Cardiac fibroblast (primary cell): ENCODE measurements at regions not wholly inside any gene's neighbourhood (a gene's known extent, or its start where the extent isn't known, plus 50 kb on each side); places are given as distances from the start of the nearest gene placed in this dataset.
A peak's percentile ranks its signal among the peaks of the same experiment; 100 is the strongest.
"Not testable (repeated sequence)": the region's sequence is repeated elsewhere in the genome, so short reads cannot be mapped to it uniquely, and the experiment has no call there.

Source experiments
- DNase-seq, 2 donors: peaks; one replicate each; pipeline versions ENCODE4 v3.0.0 to v3.0.0-alpha.2; 2010; ENCODE audit warnings: low read depth in 2 of 2
- H3K4me3 ChIP-seq, 2 donors: replicated peaks in 1 of 2; 1 replicate in 1 of 2; 2 replicates in 1 of 2; pipeline ENCODE4 v1.5.1; 2011; ENCODE audit warnings: low read depth in 2 of 2, low read length in 2 of 2, mild to moderate bottlenecking in 2 of 2, moderate library complexity in 1 of 2
- TF ChIP-seq, protein P1 (sequence below): IDR thresholded peaks from one replicate; pipeline ENCODE4 v1.5.1; 2011; ENCODE audit warnings: low read depth, mild to moderate bottlenecking, low read length, inconsistent platforms

GRCh38 chr20:53808733-53809132, 215.1 kb upstream of the ZNF217 start:
- DNase-seq: no peak
- no peak overlapping the region for H3K4me3 ChIP-seq
- TF ChIP-seq, protein P1, sequence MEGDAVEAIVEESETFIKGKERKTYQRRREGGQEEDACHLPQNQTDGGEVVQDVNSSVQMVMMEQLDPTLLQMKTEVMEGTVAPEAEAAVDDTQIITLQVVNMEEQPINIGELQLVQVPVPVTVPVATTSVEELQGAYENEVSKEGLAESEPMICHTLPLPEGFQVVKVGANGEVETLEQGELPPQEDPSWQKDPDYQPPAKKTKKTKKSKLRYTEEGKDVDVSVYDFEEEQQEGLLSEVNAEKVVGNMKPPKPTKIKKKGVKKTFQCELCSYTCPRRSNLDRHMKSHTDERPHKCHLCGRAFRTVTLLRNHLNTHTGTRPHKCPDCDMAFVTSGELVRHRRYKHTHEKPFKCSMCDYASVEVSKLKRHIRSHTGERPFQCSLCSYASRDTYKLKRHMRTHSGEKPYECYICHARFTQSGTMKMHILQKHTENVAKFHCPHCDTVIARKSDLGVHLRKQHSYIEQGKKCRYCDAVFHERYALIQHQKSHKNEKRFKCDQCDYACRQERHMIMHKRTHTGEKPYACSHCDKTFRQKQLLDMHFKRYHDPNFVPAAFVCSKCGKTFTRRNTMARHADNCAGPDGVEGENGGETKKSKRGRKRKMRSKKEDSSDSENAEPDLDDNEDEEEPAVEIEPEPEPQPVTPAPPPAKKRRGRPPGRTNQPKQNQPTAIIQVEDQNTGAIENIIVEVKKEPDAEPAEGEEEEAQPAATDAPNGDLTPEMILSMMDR: no peak

DNA sequence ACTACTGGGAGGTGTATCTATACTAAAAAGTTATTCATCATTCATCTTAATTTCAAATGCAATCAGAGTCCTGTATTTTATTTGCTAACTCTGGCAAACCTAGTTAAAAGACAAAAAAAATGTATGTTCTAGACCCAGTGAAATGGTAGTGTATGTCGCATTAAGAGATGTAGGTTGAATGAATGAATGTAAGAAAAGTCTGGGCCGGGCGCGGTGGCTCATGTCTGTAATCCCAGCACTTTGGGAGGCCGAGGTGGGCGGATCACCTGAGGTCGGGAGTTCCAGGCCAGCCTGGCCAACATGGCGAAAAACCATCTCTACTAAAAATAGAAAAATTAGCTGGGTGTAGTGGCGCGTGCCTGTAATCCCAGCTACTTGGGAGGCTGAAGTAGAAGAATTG, 214.7 kb upstream of the ZNF217 start:
- DNase-seq, H3K4me3 ChIP-seq: not testable (repeated sequence)

- TF ChIP-seq, protein P1: no peak
- no peak overlapping the region for H3K4me3 ChIP-seq
- no peak for DNase-seq
Observed at GRCh38 chr20:53806683-53807401, 213.2 kb upstream of the ZNF217 start.

DNA sequence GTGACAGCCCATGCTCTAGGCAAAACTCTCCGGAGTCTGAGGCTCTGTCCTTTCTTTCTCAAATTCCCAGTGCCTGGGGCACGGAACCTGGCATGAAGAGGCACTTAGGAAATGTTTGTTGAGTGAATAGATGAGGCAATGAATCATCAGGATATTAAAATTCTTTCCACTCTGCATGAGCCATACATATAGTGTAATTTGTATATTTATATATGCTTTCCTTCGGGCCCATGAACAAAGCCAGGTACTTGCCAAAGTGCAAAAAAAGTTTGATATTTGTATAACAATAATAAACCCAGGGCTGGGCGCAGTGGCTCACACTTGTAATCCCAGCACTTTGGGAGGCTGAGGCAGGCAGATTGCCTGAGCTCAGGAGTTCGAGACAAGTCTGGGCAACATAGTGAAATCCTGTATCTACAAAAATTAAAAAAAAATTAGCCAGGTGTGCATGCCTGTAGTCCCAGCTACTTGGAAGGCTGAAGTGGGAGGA, 212.3 kb upstream of the ZNF217 start:
- DNase-seq: peak; percentile 45 to 75
- TF ChIP-seq, protein P1: no peak
- H3K4me3 ChIP-seq: no peak overlapping the region

DNA sequence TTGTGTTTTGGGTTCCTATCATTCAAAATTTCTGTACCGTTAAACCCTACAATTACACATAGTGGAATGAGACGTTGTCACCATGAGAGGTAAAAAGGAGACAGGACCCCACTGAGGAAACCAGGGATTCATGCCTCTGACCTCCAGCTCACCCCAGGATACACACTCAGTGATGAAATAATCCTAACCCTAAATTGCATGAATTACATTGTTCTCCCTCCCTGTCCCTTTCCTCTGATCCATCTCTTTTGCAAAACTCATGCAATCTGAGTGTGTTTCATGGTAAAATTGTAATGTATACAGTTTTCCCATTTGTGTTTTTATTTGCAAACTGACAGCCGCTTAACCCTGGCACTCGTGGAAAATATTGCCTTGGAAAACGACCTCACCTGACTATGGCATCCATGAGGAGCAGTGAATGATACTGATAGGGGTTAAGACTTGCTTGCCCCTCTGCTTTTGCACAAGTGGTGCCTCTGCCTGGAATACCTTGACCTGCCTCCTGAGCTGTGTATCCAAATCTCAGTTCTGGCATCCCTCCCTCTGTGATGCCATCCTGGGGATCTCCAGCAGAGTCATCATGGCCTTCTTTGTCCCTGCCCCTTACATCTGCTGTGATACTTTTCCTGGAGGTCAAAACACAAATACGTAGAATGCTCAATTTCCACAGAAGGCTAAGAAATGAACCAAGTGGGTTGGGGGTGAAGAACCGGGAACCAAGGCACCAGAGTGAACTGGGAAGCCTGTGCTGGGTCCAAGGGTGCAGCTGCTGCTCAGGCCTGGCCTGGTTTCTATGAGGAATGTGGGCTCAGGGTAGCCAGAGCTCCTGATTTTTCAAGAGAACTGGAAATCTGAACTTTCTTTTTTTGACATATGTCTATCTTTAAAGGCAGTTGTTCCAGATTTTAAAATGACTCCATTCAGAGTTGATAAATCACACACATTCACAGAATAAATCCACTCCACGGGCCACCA, 211.6 kb upstream of the ZNF217 start:
- H3K4me3 ChIP-seq: no peak overlapping the region
- peak in 1 of 2 donors; percentile 18 for DNase-seq
- TF ChIP-seq, protein P1: no peak

DNA sequence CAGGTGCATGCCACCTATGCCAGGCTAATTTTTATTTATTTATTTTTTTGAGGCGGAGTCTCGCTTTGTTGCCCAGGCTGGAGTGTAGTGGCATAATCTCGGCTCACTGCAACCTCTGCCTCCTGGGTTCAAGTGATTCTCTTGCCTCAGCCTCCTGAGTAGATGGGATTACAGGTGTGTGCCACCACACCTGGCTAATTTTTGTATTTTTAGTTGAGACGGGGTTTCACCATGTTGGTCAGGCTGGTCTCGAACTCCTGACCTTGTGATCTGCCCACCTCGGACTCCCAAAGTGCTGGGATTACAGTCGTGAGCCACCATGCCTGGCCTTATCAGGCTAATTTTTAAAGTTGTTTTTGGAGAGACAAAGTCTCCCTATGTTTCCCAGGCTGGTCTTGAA, 210.7 kb upstream of the ZNF217 start:
- H3K4me3 ChIP-seq, DNase-seq: not testable (repeated sequence)

- TF ChIP-seq, protein P1: no peak
- DNase-seq: no peak
- H3K4me3 ChIP-seq: no peak overlapping the region
Observed at GRCh38 chr20:53803492-53804155, 210.0 kb upstream of the ZNF217 start.
